HG03159 (cell line): ENCODE measurements at regions not wholly inside any gene's neighbourhood (a gene's known extent, or its start where the extent isn't known, plus 50 kb on each side); places are given as distances from the start of the nearest gene placed in this dataset.

Experiments
- ATAC-seq: cut with Tn5 transposase; IDR thresholded peaks from one replicate; pipeline ENCODE4 v1.9.1; 2021; ENCODE audit warnings: mild to moderate bottlenecking, moderate library complexity; ENCODE audit not compliant: unreplicated experiment

- no peak for ATAC-seq
These were observed 173.8 kb downstream of the ACTL7B start for GRCh38 chr9:108681851-108682590.

- ATAC-seq, result no peak
These were observed 174.8 kb downstream of the ACTL7B start for GRCh38 chr9:108680946-108681345.

- no peak for ATAC-seq
These were observed 178.0 kb downstream of the ACTL7B start for GRCh38 chr9:108677776-108678175.

GRCh38 chr9:108676355-108676754 lies 179.4 kb downstream of the ACTL7B start:
- no peak for ATAC-seq

- no peak for ATAC-seq
These were observed 180.1 kb downstream of the ACTL7B start for GRCh38 chr9:108675708-108676107.

- no peak for ATAC-seq
These were observed 180.8 kb downstream of the ACTL7B start for GRCh38 chr9:108674766-108675530.

- no peak for ATAC-seq
These were observed 182.4 kb downstream of the ACTL7B start for GRCh38 chr9:108673386-108673785.

GRCh38 chr9:108672475-108673190 lies 183.2 kb downstream of the ACTL7B start:
- ATAC-seq, result no peak

GRCh38 chr9:108671794-108672193 lies 184.0 kb downstream of the ACTL7B start:
- no peak for ATAC-seq

GRCh38 chr9:108671176-108671575 lies 184.6 kb downstream of the ACTL7B start:
- ATAC-seq, result no peak

- no peak for ATAC-seq
These were observed 186.8 kb downstream of the ACTL7B start for GRCh38 chr9:108668938-108669335.

GRCh38 chr9:108668191-108668937 lies 187.4 kb downstream of the ACTL7B start:
- ATAC-seq, result no peak

- ATAC-seq, result no peak
These were observed 189.5 kb downstream of the ACTL7B start for GRCh38 chr9:108666240-108666784.

GRCh38 chr9:108665521-108666239 lies 190.1 kb downstream of the ACTL7B start:
- ATAC-seq, result no peak

- ATAC-seq, result no peak
These were observed 191.2 kb downstream of the ACTL7B start for GRCh38 chr9:108664309-108665255.

GRCh38 chr9:108663422-108663821 lies 192.4 kb downstream of the ACTL7B start:
- no peak for ATAC-seq

GRCh38 chr9:108662956-108663355 lies 192.8 kb downstream of the ACTL7B start:
- no peak for ATAC-seq

GRCh38 chr9:108662091-108662875 lies 193.5 kb downstream of the ACTL7B start:
- ATAC-seq, result no peak
